Endothelial cell of umbilical vein (primary cell): ENCODE measurements at regions not wholly inside any gene's neighbourhood (a gene's known extent, or its start where the extent isn't known, plus 50 kb on each side); places are given as distances from the start of the nearest gene placed in this dataset.

Experiments used
- BruUV-seq: library from RNA; stranded (reverse); fragments of 400-500 nt; replicated peaks from 2 replicates; lab custom pipeline; 2021; lab: Mats Ljungman, UMichigan
- CTCF ChIA-PET: fragments of 300-600, 350-600 bp; sonication (Branson Sonifier 250); formaldehyde crosslinking; loops from one replicate; lab custom pipeline; 2021; ENCODE audit warnings: antibody characterized with exemption, inconsistent platforms; lab: Charles Lee
- POLR2A ChIA-PET: fragments of 300-600, 350-600 bp; sonication (Branson Sonifier 250); formaldehyde crosslinking; loops from one replicate; lab custom pipeline; 2021; ENCODE audit warnings: antibody characterized with exemption, inconsistent platforms; lab: Charles Lee
- DNase-seq: peaks from one replicate; pipeline ENCODE4 v3.0.0-alpha.2; 2011; ENCODE audit warnings: low read depth, low spot score
- FAIRE-seq: peaks from 2 replicates; lab custom pipeline; 2011; peaks lifted over from hg19 to GRCh38; lab: Jason Lieb, UNC
- H2AFZ ChIP-seq: 2 replicates; pipeline ENCODE4 v1.6.0; 2012; ENCODE audit warnings: low read depth, low read length, control low read depth, inconsistent platforms
- H3K27ac ChIP-seq: 2 replicates; pipeline ENCODE4 v1.5.1; 2011; ENCODE audit warnings: low read depth, mild to moderate bottlenecking, control low read depth, low read length, moderate library complexity; ENCODE audit not compliant: insufficient read depth
- H3K27me3 ChIP-seq, 2 experiments: 2 replicates each; pipeline versions ENCODE4 v1.6.0 to v1.6.1; 2011; ENCODE audit warnings: low read length in 2 of 2, mixed read lengths in 1 of 2; ENCODE audit not compliant: control insufficient read depth in 2 of 2, insufficient read depth in 2 of 2
- H3K36me3 ChIP-seq, 2 experiments: 2 replicates in 1 of 2; 3 replicates in 1 of 2; pipeline ENCODE4 v1.5.1; 2011; ENCODE audit warnings: low read length in 2 of 2, mild to moderate bottlenecking in 1 of 2, moderate library complexity in 1 of 2; ENCODE audit not compliant: control insufficient read depth in 2 of 2, insufficient read depth in 2 of 2; ENCODE audit errors: extremely low read depth in 1 of 2
- H3K4me1 ChIP-seq: 3 replicates; pipeline ENCODE4 v1.5.1; 2011; ENCODE audit warnings: mild to moderate bottlenecking, low read length; ENCODE audit not compliant: control insufficient read depth, insufficient read depth; ENCODE audit errors: extremely low read depth
- H3K4me2 ChIP-seq: 2 replicates; pipeline ENCODE4 v1.6.1; 2011; ENCODE audit warnings: low read length, control low read depth, mixed read lengths; ENCODE audit not compliant: insufficient read depth
- H3K4me3 ChIP-seq, 3 experiments: fragments of 200-600 bp in 1 of 3; sonication (generic), shearing (Covaris generic) in 1 of 3; replicated peaks in 1 of 3; 2 replicates each; pipeline ENCODE4 v1.5.1; 2011 to 2016; ENCODE audit warnings: control low read depth in 3 of 3, low read length in 3 of 3, mild to moderate bottlenecking in 2 of 3, inconsistent platforms in 1 of 3, low read depth in 1 of 3, moderate library complexity in 1 of 3; ENCODE audit not compliant: insufficient read depth in 1 of 3
- H3K79me2 ChIP-seq: 2 replicates; pipeline ENCODE4 v1.6.0; 2012; ENCODE audit warnings: low read length, inconsistent platforms; ENCODE audit not compliant: control insufficient read depth, insufficient read depth
- H3K9ac ChIP-seq: replicated peaks from 2 replicates; pipeline ENCODE3; 2011; ENCODE audit warnings: low read length, control low read depth; ENCODE audit not compliant: insufficient read depth; ENCODE audit errors: extremely low read depth
- H3K9me1 ChIP-seq: replicated peaks from 3 replicates; pipeline ENCODE4 v1.6.0; 2011; ENCODE audit warnings: mild to moderate bottlenecking, low read length; ENCODE audit not compliant: control insufficient read depth, insufficient read depth; ENCODE audit errors: extremely low read depth
- H3K9me3 ChIP-seq: replicated peaks from 2 replicates; pipeline ENCODE4 v1.5.1; 2012; ENCODE audit warnings: low read length, inconsistent platforms; ENCODE audit not compliant: control insufficient read depth, insufficient read depth
- H4K20me1 ChIP-seq: replicated peaks from 2 replicates; pipeline ENCODE3; 2011; ENCODE audit warnings: mild to moderate bottlenecking, low read length; ENCODE audit not compliant: control insufficient read depth, insufficient read depth; ENCODE audit errors: extremely low read depth
- CTCF ChIP-seq, 2 donors: IDR thresholded peaks; 1 replicate in 1 of 2; 2 replicates in 1 of 2; pipeline ENCODE4 v1.5.1; 2011; ENCODE audit warnings: low read length in 2 of 2, mild to moderate bottlenecking in 2 of 2, moderate library complexity in 2 of 2, control low read depth in 1 of 2, inconsistent platforms in 1 of 2, low read depth in 1 of 2; ENCODE audit not compliant: insufficient read depth in 1 of 2; ENCODE audit errors: extremely low read depth in 1 of 2
- EZH2 ChIP-seq: IDR thresholded peaks from 2 replicates; pipeline ENCODE4 v1.6.1; 2012; ENCODE audit warnings: borderline replicate concordance, low read depth, mild to moderate bottlenecking, moderate library complexity, low read length, inconsistent platforms; ENCODE audit not compliant: severe bottlenecking
- FOS ChIP-seq: IDR thresholded peaks from 2 replicates; pipeline ENCODE4 v1.6.1; 2011; ENCODE audit warnings: mild to moderate bottlenecking, low read length, moderate library complexity, borderline replicate concordance; ENCODE audit not compliant: insufficient read depth
- GATA2 ChIP-seq: IDR thresholded peaks from 2 replicates; pipeline ENCODE4 v1.7.0; 2011; ENCODE audit warnings: low read depth, mild to moderate bottlenecking, moderate library complexity, mixed read lengths, low read length; ENCODE audit not compliant: insufficient read length, insufficient read depth
- JUN ChIP-seq: IDR thresholded peaks from 2 replicates; pipeline ENCODE4 v1.6.1; 2011; ENCODE audit warnings: borderline replicate concordance, low read depth; ENCODE audit not compliant: insufficient read length, insufficient read depth
- MAX ChIP-seq: IDR thresholded peaks from 2 replicates; pipeline ENCODE4 v1.6.1; 2011; ENCODE audit not compliant: insufficient read depth, insufficient read length
- MYC ChIP-seq: IDR thresholded peaks from one replicate; pipeline ENCODE4 v1.6.1; 2011; ENCODE audit warnings: mild to moderate bottlenecking, low read depth, low read length
- POLR2A ChIP-seq: IDR thresholded peaks from 2 replicates; pipeline ENCODE4 v1.6.1; 2012; ENCODE audit warnings: low read depth, mild to moderate bottlenecking, control low read depth, low read length
- POLR2AphosphoS5 ChIP-seq: IDR thresholded peaks from 2 replicates; pipeline ENCODE4 v1.6.1; 2012; ENCODE audit warnings: low read depth, mild to moderate bottlenecking, control low read depth, low read length, moderate library complexity; ENCODE audit not compliant: insufficient read depth
- dilution Hi-C: fragments of 300-500 bp; cut with MboI; formaldehyde crosslinking; loops from one replicate; pipeline ENCODE4 v1.15.0; 2019; ENCODE audit warnings: low sequenced_read_pairs; ENCODE audit not compliant: extremely low pct_ligation_motif_present
- intact Hi-C: fragments of 100-400 bp; cut with micrococcal nuclease; formaldehyde crosslinking; loops from one replicate; pipeline ENCODE4 v1.10.0; 2022

GRCh38 chr9:34884747-34885189, 73.3 kb upstream of the PHF24 start:
- no peak overlapping the region for H3K4me3 ChIP-seq
- H3K9me1 ChIP-seq = no peaks in the 10 kb centered on the region
- no peaks in the 10 kb centered on the region for H3K36me3 ChIP-seq
- no peak overlapping the region for H2AFZ ChIP-seq
- H3K9me3 ChIP-seq = no peaks in the 10 kb centered on the region
- TF ChIP-seq MAX (no peak), JUN (no peak), EZH2 (no peak), FOS (no peak), GATA2 (no peak), MYC (no peak), CTCF (IDR thresholded peaks at IDR 0.05; ENCODE audit: extremely low read depth in 1 of 2, insufficient read depth in 1 of 2, low read depth in 1 of 2, low read length in 2 of 2) (no peak), POLR2AphosphoS5 (no peak), POLR2A (no peak)
- no TSS peak for BruUV-seq
- no peak overlapping the region for H3K27ac ChIP-seq
- ChIA-PET POLR2A (no interaction called here), CTCF (no interaction called here)
- H3K4me2 ChIP-seq = no peak overlapping the region
- intact Hi-C loops = no loop called here
- DNase-seq (no peak), FAIRE-seq (no peak)
- H3K79me2 ChIP-seq = no peaks in the 10 kb centered on the region
- H3K27me3 ChIP-seq = peaks cover 9 to 16% of the 10 kb centered on the region in 2 experiments
- no peaks in the 10 kb centered on the region for H3K4me1 ChIP-seq
- H4K20me1 ChIP-seq = no peaks in the 10 kb centered on the region
- dilution Hi-C loops = no loop called here
- no peak overlapping the region for H3K9ac ChIP-seq
